ENCODE measurements at regions not wholly inside any gene's neighbourhood (a gene's known extent, or its start where the extent isn't known, plus 50 kb on each side); places are given as distances from the start of the nearest gene placed in this dataset.
A peak's percentile ranks its signal among the peaks of the same experiment; 100 is the strongest.

- no peak for FAIRE-seq
- no peaks in the 10 kb centered on the region; the same call in 2 of the 3 replicates for H3K9me3 ChIP-seq
- TF ChIP-seq RAD21 (conservative IDR thresholded peaks at IDR 0.05 in 1 of 2, IDR thresholded peaks at IDR 0.05 in 1 of 2), result no peak
- TF ChIP-seq ESRRA (IDR thresholded peaks at IDR 0.05; ENCODE audit: borderline replicate concordance, low read length), result no peak
- no peak for TF ChIP-seq JUN (IDR thresholded peaks at IDR 0.05)
- TF ChIP-seq HEYL (CRISPR knock-in tag; IDR thresholded peaks at IDR 0.05), result no peak
- no peak for TF ChIP-seq ZC3H11A (IDR thresholded peaks at IDR 0.05)
- no peak for TF ChIP-seq POLR2AphosphoS2 (conservative IDR thresholded peaks at IDR 0.05; ENCODE audit: low read length)
- TF ChIP-seq ZFP36 (IDR thresholded peaks at IDR 0.05; ENCODE audit: borderline replicate concordance, partially characterized antibody), result no peak
- TF ChIP-seq KDM5A (IDR thresholded peaks at IDR 0.05), result no peak
- TF ChIP-seq EHMT2 (IDR thresholded peaks at IDR 0.05; ENCODE audit: low read depth), result no peak
- no peak for TF ChIP-seq JUNB (IDR thresholded peaks at IDR 0.05)
- TF ChIP-seq TFCP2L1 (CRISPR knock-in tag; IDR thresholded peaks at IDR 0.05), result no peak
- no peak for TF ChIP-seq CEBPB (IDR thresholded peaks at IDR 0.05)
- TF ChIP-seq CBX8 (IDR thresholded peaks at IDR 0.05), result no peak
- no peak for TF ChIP-seq HOXB5 (CRISPR knock-in tag; IDR thresholded peaks at IDR 0.05)
- ATAC-seq, result no peak
- no peak for DNase-seq (ENCODE audit: low read depth in 1 of 2, low spot score in 1 of 2)
- ChIA-PET CTCF (no interaction called here), POLR2A (no interaction called here)
- no peak overlapping the region for H3K4me3 ChIP-seq
- H3K4me1 ChIP-seq, result no peaks in the 10 kb centered on the region
- 5% methylated on average over 5 of the region's 5 CpGs for WGBS (ENCODE audit: missing lambda C conversion rate)
- H3K4me2 ChIP-seq, result no peak overlapping the region
- H3K27ac ChIP-seq, result no peak overlapping the region
Observed at GRCh38 chr16:8199390-8199789, 390.9 kb downstream of the TMEM114 start.

- no peak overlapping the region for H3K27ac ChIP-seq
- DNase-seq (ENCODE audit: low read depth in 1 of 2, low spot score in 1 of 2), result peak in 1 of 2 experiments; percentile 13
- FAIRE-seq, result no peak
- no peaks in the 10 kb centered on the region; the same call in 2 of the 3 replicates for H3K9me3 ChIP-seq
- 0% methylated on average over 2 of the region's 2 CpGs for WGBS (ENCODE audit: missing lambda C conversion rate)
- no peaks in the 10 kb centered on the region for H3K4me1 ChIP-seq
- TF ChIP-seq RAD21 (conservative IDR thresholded peaks at IDR 0.05 in 1 of 2, IDR thresholded peaks at IDR 0.05 in 1 of 2), result 0 out of 5 replicates have a peak, but pooled peaks of 1 of the 2 experiments have one; percentile 5
- TF ChIP-seq HOXA7 (CRISPR knock-in tag; IDR thresholded peaks at IDR 0.05), result no peak
- ATAC-seq, result no peak
- POLR2A ChIA-PET, result no interaction called here
- no peak overlapping the region for H3K4me2 ChIP-seq
- CTCF ChIA-PET, result interaction anchor here (1.4 kb wide), 1 partner anchor 10 kb away, joined by 7 read pairs; no protein-coding TSS in a partner anchor
- no peak overlapping the region for H3K4me3 ChIP-seq
Observed at GRCh38 chr16:8194794-8195193, 395.5 kb downstream of the TMEM114 start.

DNA sequence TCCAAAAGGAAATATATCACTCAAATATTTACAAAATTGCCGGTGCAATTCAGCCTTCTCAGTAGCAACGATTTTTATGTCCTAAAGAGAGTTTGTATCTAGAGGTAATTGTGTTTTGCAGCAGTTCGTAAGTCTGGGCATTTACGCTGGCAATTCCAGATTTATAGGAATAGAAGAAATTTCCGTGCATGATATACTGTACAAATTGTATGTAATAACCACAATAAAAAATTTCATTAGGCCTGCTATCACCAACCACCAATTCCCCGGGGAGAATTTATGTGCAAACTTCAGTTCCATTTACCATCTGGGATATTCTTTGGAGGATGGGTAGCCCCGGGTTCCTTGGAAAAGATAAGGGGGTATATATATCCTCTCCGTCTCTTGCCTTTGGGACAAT, 401.5 kb downstream of the TMEM114 start:
- TF ChIP-seq, protein P1, sequence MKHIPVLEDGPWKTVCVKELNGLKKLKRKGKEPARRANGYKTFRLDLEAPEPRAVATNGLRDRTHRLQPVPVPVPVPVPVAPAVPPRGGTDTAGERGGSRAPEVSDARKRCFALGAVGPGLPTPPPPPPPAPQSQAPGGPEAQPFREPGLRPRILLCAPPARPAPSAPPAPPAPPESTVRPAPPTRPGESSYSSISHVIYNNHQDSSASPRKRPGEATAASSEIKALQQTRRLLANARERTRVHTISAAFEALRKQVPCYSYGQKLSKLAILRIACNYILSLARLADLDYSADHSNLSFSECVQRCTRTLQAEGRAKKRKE (CRISPR knock-in tag; IDR thresholded peaks at IDR 0.05; ENCODE audit: low read depth), result no peak
- TF ChIP-seq TFCP2L1 (CRISPR knock-in tag; IDR thresholded peaks at IDR 0.05), result no peak
- no peak for TF ChIP-seq SMC3 (IDR thresholded peaks at IDR 0.05)
- no peak for TF ChIP-seq KDM1A (IDR thresholded peaks at IDR 0.05; ENCODE audit: low read depth)
- TF ChIP-seq CHD4 (IDR thresholded peaks at IDR 0.05; ENCODE audit: borderline replicate concordance), result no peak
- TF ChIP-seq JUNB (IDR thresholded peaks at IDR 0.05), result no peak
- TF ChIP-seq JUN (IDR thresholded peaks at IDR 0.05), result no peak
- TF ChIP-seq MAFK (IDR thresholded peaks at IDR 0.05; ENCODE audit: partially characterized antibody), result no peak
- TF ChIP-seq FOSL2 (IDR thresholded peaks at IDR 0.05), result no peak
- TF ChIP-seq FOSL2 (CRISPR knock-in tag; IDR thresholded peaks at IDR 0.05), result no peak
- TF ChIP-seq, protein P2, sequence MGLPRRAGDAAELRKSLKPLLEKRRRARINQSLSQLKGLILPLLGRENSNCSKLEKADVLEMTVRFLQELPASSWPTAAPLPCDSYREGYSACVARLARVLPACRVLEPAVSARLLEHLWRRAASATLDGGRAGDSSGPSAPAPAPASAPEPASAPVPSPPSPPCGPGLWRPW (IDR thresholded peaks at IDR 0.05), result no peak
- TF ChIP-seq ZNF302 (CRISPR knock-in tag; IDR thresholded peaks at IDR 0.05), result no peak
- TF ChIP-seq ELK1 (IDR thresholded peaks at IDR 0.05; ENCODE audit: low read depth, low read length), result no peak
- TF ChIP-seq RNF2 (IDR thresholded peaks at IDR 0.05; ENCODE audit: borderline replicate concordance, low read depth), result no peak
- TF ChIP-seq, protein P3, sequence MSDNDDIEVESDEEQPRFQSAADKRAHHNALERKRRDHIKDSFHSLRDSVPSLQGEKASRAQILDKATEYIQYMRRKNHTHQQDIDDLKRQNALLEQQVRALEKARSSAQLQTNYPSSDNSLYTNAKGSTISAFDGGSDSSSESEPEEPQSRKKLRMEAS (IDR thresholded peaks at IDR 0.05), result no peak
- no peak for TF ChIP-seq MAZ (IDR thresholded peaks at IDR 0.05; ENCODE audit: borderline replicate concordance, low read depth, low read length)
- no peak overlapping the region for H3K27ac ChIP-seq
- POLR2A ChIA-PET, result no interaction called here
- no peak overlapping the region for H3K4me2 ChIP-seq
- no peak for DNase-seq (ENCODE audit: low read depth in 1 of 2, low spot score in 1 of 2)
- 14% methylated on average over 8 of the region's 8 CpGs for WGBS (ENCODE audit: missing lambda C conversion rate)
- CTCF ChIA-PET, result no interaction called here
- H3K4me1 ChIP-seq, result no peaks in the 10 kb centered on the region
- H3K4me3 ChIP-seq, result no peak overlapping the region
- H3K9me3 ChIP-seq, result no peaks in the 10 kb centered on the region
- ATAC-seq, result no peak
- FAIRE-seq, result no peak

Data from A549 (cell line).